ENCODE measurements at regions not wholly inside any gene's neighbourhood (a gene's known extent, or its start where the extent isn't known, plus 50 kb on each side); places are given as distances from the start of the nearest gene placed in this dataset.

- TF ChIP-seq CTCF (IDR thresholded peaks at IDR 0.05): no peak
- TF ChIP-seq POLR2A (IDR thresholded peaks at IDR 0.05): no peak
Measured at GRCh38 chr1:234961456-234962339, 166.9 kb downstream of the TOMM20 start.
